GM08714 (cell line): ENCODE measurements at regions not wholly inside any gene's neighbourhood (a gene's known extent, or its start where the extent isn't known, plus 50 kb on each side); places are given as distances from the start of the nearest gene placed in this dataset.

Source experiments
- H3K4me3 ChIP-seq: fragments of 200-500 bp; sonication (Bioruptor generic); 2 replicates; pipeline ENCODE4 v1.5.1; 2014; ENCODE audit warnings: mild to moderate bottlenecking, low read length, inconsistent platforms
- ZNF274 ChIP-seq: IDR thresholded peaks from 2 replicates; pipeline ENCODE4 v1.6.1; 2012; ENCODE audit warnings: mild to moderate bottlenecking, low read depth, low read length

DNA sequence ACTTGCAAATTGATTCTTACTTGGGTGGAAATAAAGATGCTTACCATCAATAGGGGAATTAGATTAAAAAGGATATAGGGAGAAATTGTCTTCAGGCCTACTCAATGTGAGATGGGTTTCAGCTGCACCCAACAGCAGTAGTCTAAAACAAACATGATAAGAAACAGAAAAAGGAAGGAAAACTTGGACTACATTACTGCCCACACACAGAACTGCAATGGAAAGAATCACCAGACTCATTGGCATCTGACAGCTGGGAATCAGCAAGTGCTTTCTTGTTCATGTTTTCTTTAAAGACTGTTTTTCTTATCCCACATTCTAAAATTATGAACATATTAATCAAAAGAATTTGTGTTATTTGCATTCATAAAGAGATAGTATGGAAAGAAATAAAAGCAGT lies 144.2 kb downstream of the LRIG3 start:
- no peak for TF ChIP-seq ZNF274
- H3K4me3 ChIP-seq: no peak overlapping the region

- no peak for TF ChIP-seq ZNF274
- H3K4me3 ChIP-seq: no peak overlapping the region
Observed at GRCh38 chr12:58777815-58778214, 142.5 kb downstream of the LRIG3 start.

- no peak for TF ChIP-seq ZNF274
- H3K4me3 ChIP-seq: no peak overlapping the region
Observed at GRCh38 chr12:58781609-58782008, 138.7 kb downstream of the LRIG3 start.

DNA sequence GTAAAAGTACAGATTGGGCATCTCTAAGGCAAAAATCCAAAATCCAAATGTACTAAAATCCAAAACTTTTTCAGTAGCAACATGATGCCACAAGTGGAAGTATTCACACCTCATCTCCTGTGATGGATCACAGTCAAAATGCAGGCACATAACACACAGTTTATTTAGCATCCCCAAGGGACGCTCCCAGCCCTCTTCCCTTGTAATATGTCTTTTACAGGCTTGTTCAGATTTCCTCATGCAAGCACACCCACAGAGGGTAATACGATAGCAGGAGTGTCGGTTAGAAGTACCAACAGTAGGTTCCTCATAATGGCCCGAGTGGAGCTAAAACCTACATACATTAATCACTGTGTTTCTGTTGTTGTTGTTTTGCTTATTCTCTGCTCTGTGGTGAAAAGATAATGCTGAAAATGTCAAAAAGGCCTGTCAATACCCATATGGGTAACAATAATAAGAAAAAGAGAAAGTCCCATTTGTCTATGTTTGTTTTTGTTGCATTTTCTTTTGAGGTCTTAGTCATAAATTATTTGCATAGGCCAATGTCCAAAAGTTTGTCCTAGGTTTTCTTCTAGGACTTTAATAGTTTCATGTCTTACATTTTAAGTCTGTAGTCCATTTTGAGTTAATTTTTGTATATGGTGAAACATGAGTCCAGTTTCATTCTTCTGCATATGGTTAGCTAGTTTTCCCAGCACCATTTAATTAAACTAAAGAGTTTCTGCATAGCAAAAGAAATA lies 133.1 kb downstream of the LRIG3 start:
- TF ChIP-seq ZNF274: no peak
- no peak overlapping the region for H3K4me3 ChIP-seq

DNA sequence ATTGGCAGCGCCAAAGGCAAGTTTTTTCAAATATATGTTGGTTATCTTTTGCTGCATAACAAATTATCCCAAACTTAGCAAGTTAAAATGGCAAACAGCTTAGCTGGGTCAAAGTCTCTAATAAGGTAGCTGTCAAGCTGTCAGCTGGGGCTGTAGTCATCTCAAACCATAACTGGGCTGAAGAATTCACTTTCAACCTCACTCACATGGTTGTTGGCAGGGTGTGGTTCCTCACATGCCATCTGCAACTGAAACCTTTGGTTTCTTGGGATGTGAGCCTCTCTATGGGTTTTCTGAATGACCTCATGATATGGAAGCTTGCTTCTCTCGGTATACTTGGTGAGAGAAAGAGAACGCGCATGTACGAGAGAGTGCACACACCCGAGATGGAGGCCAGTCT lies 125.4 kb downstream of the LRIG3 start:
- TF ChIP-seq ZNF274: no peak
- no peak overlapping the region for H3K4me3 ChIP-seq

DNA sequence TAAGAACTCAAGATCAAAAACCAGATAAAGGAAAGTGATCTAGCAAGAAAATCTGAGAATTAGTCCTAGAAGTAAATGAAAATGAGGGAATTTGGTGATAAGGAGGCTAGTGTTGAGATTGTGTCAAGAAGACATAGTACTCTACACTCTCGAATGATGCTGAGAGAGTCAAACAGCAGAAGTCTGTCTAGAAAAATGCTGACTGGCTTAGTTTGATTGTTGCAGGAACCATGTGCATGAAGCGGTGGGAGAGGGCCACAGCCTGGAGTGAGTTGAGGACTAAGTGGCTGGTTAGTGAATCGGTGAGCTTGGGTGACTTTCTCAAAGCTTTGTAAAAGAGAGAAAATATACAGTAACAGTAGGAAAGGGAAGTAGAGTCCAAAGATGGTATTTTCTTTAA lies 124.5 kb downstream of the LRIG3 start:
- TF ChIP-seq ZNF274: no peak
- no peak overlapping the region for H3K4me3 ChIP-seq

GRCh38 chr12:58801986-58802385 lies 118.3 kb downstream of the LRIG3 start:
- H3K4me3 ChIP-seq: no peak overlapping the region
- no peak for TF ChIP-seq ZNF274

DNA sequence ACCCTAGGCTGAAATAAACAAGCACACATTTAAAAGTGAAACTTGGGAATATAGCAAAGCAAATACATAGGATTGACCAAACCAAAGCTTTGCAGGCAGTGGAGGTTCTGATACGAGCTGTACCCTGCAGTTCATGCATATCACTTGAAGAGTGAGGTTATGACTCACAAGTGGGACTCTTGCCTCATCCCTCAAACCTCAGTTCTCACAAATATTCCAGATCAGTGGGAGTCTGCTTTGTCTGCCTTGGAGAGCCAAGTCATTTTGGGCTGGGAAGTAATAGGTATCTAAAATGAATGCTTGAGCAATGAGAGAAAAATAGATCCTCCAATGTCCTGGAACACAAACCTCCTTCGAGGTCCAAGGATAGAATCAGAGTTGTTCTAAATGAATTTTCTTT lies 116.4 kb downstream of the LRIG3 start:
- no peak for TF ChIP-seq ZNF274
- no peak overlapping the region for H3K4me3 ChIP-seq

- H3K4me3 ChIP-seq: no peak overlapping the region
- TF ChIP-seq ZNF274: no peak
Observed at GRCh38 chr12:58804749-58805148, 115.6 kb downstream of the LRIG3 start.

- no peak overlapping the region for H3K4me3 ChIP-seq
- TF ChIP-seq ZNF274: no peak
Observed at GRCh38 chr12:58809064-58809607, 111.2 kb downstream of the LRIG3 start.

DNA sequence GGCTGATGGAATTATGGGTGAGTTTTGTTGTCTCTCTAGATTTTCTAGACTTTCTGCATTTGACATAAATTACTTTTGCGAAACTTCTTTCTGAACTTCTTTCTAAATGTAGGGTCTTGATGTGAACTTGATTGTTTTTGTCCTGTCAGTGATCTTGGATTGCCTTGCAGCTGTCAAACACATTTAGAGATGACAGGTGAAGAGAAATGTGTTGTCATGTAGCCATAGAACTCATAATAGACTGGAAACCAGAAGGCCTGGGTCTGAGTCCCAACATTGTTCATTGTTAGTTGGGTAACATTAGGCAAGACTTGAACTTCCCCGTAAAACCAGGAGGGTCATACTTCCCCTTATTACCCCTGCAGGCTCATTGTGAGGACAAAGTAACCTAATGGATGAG lies 109.0 kb downstream of the LRIG3 start:
- H3K4me3 ChIP-seq: no peak overlapping the region
- no peak for TF ChIP-seq ZNF274

GRCh38 chr12:58812214-58812613 lies 108.1 kb downstream of the LRIG3 start:
- H3K4me3 ChIP-seq: no peak overlapping the region
- no peak for TF ChIP-seq ZNF274

DNA sequence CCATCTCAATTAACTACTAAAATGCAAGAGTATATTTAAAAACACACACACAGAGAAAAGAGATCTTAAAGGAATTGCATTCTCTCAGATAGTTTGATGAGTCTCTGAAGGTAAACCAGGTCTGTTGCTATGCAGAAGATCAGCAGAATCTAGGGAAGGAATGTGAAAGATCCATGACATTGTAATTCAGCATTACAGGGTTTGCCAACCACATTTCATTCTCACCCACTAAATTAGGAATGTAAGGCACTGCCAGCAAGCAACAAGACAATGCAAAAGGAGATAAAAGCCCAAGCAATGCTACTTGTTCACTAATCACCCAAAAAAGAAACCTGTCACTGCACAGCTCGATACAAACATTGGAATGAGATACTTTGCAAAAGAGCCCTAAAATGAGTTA lies 106.3 kb downstream of the LRIG3 start:
- TF ChIP-seq ZNF274: no peak

DNA sequence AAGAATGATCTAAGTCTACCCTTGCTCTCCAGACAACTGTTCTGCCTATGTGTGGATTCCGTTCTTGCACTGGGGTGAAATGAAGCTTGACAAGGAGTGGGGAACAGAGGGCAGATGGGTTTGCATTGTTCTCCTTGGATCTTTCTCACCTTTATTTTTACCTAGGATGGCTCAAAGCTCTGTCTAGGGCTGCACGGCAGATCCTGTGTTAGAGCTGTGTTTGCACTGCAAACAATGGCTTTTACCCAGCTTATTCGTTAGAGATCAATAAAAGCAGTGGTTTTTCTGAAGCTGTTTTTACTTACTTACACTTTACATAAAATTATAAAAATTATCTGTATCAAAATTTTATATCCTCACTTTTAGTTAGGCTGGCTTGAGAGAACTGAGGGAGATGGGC lies 105.1 kb downstream of the LRIG3 start:
- no peak overlapping the region for H3K4me3 ChIP-seq
- no peak for TF ChIP-seq ZNF274

More for the DNA sequence above, 106.3 kb downstream of the LRIG3 start:
- no peak overlapping the region for H3K4me3 ChIP-seq

DNA sequence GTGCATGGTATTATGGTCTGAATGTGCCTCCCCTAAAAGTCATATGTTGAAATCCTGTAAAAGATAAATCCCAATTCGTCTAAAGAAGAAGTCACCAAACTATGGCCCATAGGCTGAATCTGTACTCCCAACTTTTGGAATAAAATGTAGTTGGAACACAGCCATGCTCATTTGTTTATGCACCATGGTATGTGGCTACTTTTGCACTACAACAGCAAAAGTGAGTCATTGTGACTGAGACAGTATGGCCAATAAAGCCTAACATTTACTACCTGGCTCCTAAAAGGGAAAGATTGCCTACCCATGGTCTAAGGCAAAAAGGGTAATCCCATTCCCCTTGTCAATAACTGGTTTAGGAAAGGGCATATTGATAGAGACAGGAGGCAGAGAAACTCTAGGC lies 101.8 kb downstream of the LRIG3 start:
- TF ChIP-seq ZNF274: no peak

DNA sequence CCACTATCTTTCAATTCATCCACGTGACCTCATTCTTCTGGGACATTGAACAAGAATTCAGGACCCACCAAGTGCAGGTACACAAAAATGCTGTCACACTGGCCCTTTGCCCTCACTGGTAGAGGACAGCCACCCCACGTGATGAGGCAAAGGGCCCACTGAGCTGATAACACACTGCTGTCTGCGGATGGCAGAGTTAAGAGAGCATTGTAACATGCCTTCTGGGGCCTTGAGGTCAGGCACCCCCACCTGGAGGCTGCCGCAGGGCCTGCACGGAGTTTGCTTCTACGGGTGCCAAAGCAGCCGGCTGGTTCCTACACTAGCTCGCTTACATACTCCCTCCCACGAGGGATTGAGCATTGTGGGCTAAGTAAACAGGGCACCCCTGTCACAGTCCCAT lies 101.0 kb downstream of the LRIG3 start:
- TF ChIP-seq ZNF274: no peak
- H3K4me3 ChIP-seq: no peak overlapping the region

More for the DNA sequence above, 101.8 kb downstream of the LRIG3 start:
- H3K4me3 ChIP-seq: no peak overlapping the region
